ENCODE measurements at regions not wholly inside any gene's neighbourhood (a gene's known extent, or its start where the extent isn't known, plus 50 kb on each side); places are given as distances from the start of the nearest gene placed in this dataset.

GRCh38 chr16:65469116-65469515, 347.3 kb upstream of the CDH11 start:
- Histone ChIP-seq H3K9me3 (ENCODE audit: control extremely low read depth in 1 of 3, control insufficient read depth in 2 of 3, insufficient read depth in 1 of 3, low read length in 2 of 3) (no peaks in the 10 kb centered on the region), H3K27me3 (replicated peaks in 1 of 4; ENCODE audit: control extremely low read depth in 1 of 4, control insufficient read depth in 3 of 4, insufficient read depth in 4 of 4, low read length in 3 of 4) (no peaks in the 10 kb centered on the region), H3K9ac (ENCODE audit: low read length) (no peak overlapping the region), H4K20me1 (ENCODE audit: control insufficient read depth, insufficient read depth, low read length, poor library complexity, severe bottlenecking) (no peaks in the 10 kb centered on the region), H3K27ac (ENCODE audit: low read length in 2 of 2) (no peak overlapping the region), H2AFZ (ENCODE audit: insufficient read depth, low read depth, low read length, poor library complexity, severe bottlenecking) (no peak overlapping the region), H3K79me2 (ENCODE audit: control insufficient read depth, insufficient read depth, low read length) (no peaks in the 10 kb centered on the region), H3K4me1 (ENCODE audit: control insufficient read depth in 2 of 2, insufficient read depth in 2 of 2, low read length in 2 of 2) (no peaks in the 10 kb centered on the region), H3K4me2 (replicated peaks; ENCODE audit: low read depth, low read length, poor library complexity, severe bottlenecking) (no peak overlapping the region), H3K4me3 (ENCODE audit: control extremely low read depth in 1 of 5, extremely low read depth in 1 of 5, insufficient read depth in 1 of 5, low read depth in 2 of 5, low read length in 4 of 5) (no peak overlapping the region), H3K36me3 (replicated peaks in 1 of 2; ENCODE audit: control extremely low read depth in 1 of 2, control insufficient read depth in 1 of 2, extremely low read depth in 1 of 2, insufficient read depth in 2 of 2, low read length in 1 of 2) (no peaks in the 10 kb centered on the region)
- TF ChIP-seq EZH2 (IDR thresholded peaks at IDR 0.05; ENCODE audit: borderline replicate concordance, insufficient read depth, low read depth, low read length, poor library complexity, severe bottlenecking): no peak
- no peak for TF ChIP-seq CTCF (IDR thresholded peaks at IDR 0.05)
- Mint-ChIP-seq H3K4me1 (no peaks in the 10 kb centered on the region), H3K27me3 (no peaks in the 10 kb centered on the region), H3K4me3 (no peak overlapping the region), H3K27ac (no peak overlapping the region), H3K9me3 (ENCODE audit: insufficient read depth) (peaks cover 6% of the 10 kb centered on the region)
- no peak for ATAC-seq (ENCODE audit: low read depth)
- ChIA-PET POLR2A (no interaction called here), CTCF (no interaction called here)
- intact Hi-C loops (cut with micrococcal nuclease): no loop called here
- WGBS (ENCODE audit: insufficient coverage): 80% methylated on average over 1 of the region's 2 CpGs
- no peak for DNase-seq

- Mint-ChIP-seq H3K4me1 (no peaks in the 10 kb centered on the region), H3K27me3 (no peaks in the 10 kb centered on the region), H3K9me3 (ENCODE audit: insufficient read depth) (peaks cover 6% of the 10 kb centered on the region), H3K4me3 (no peak overlapping the region), H3K27ac (no peak overlapping the region)
- no peak overlapping the region for H3K4me2 ChIP-seq (replicated peaks; ENCODE audit: low read depth, low read length, poor library complexity, severe bottlenecking)
- intact Hi-C loops (cut with micrococcal nuclease): no loop called here
- H3K9ac ChIP-seq (ENCODE audit: low read length): no peak overlapping the region
- no peak overlapping the region for H3K4me3 ChIP-seq (ENCODE audit: control extremely low read depth in 1 of 5, extremely low read depth in 1 of 5, insufficient read depth in 1 of 5, low read depth in 2 of 5, low read length in 4 of 5)
- H3K36me3 ChIP-seq (replicated peaks in 1 of 2; ENCODE audit: control extremely low read depth in 1 of 2, control insufficient read depth in 1 of 2, extremely low read depth in 1 of 2, insufficient read depth in 2 of 2, low read length in 1 of 2): no peaks in the 10 kb centered on the region
- POLR2A ChIA-PET: no interaction called here
- ATAC-seq (ENCODE audit: low read depth): no peak
- H3K79me2 ChIP-seq (ENCODE audit: control insufficient read depth, insufficient read depth, low read length): no peaks in the 10 kb centered on the region
- H3K4me1 ChIP-seq (ENCODE audit: control insufficient read depth in 2 of 2, insufficient read depth in 2 of 2, low read length in 2 of 2): no peaks in the 10 kb centered on the region
- H2AFZ ChIP-seq (ENCODE audit: insufficient read depth, low read depth, low read length, poor library complexity, severe bottlenecking): no peak overlapping the region
- WGBS (ENCODE audit: insufficient coverage): no CpG with 5 or more reads among the region's 1 CpG
- no peaks in the 10 kb centered on the region for H3K27me3 ChIP-seq (replicated peaks in 1 of 4; ENCODE audit: control extremely low read depth in 1 of 4, control insufficient read depth in 3 of 4, insufficient read depth in 4 of 4, low read length in 3 of 4)
- H4K20me1 ChIP-seq (ENCODE audit: control insufficient read depth, insufficient read depth, low read length, poor library complexity, severe bottlenecking): no peaks in the 10 kb centered on the region
- no peak for TF ChIP-seq EZH2 (IDR thresholded peaks at IDR 0.05; ENCODE audit: borderline replicate concordance, insufficient read depth, low read depth, low read length, poor library complexity, severe bottlenecking)
- TF ChIP-seq CTCF (IDR thresholded peaks at IDR 0.05): no peak
- H3K9me3 ChIP-seq (ENCODE audit: control extremely low read depth in 1 of 3, control insufficient read depth in 2 of 3, insufficient read depth in 1 of 3, low read length in 2 of 3): no peaks in the 10 kb centered on the region
- CTCF ChIA-PET: no interaction called here
- DNase-seq: no peak
- no peak overlapping the region for H3K27ac ChIP-seq (ENCODE audit: low read length in 2 of 2)
Measured at GRCh38 chr16:65468133-65468532, 346.3 kb upstream of the CDH11 start.
